Transverse colon (tissue), 4 donors: ENCODE measurements at regions not wholly inside any gene's neighbourhood (a gene's known extent, or its start where the extent isn't known, plus 50 kb on each side); places are given as distances from the start of the nearest gene placed in this dataset.

Experiments used
- POLR2A ChIP-seq: fragments of 450-650 bp; IDR thresholded peaks from one replicate; pipeline ENCODE4 v1.6.1; 2016; ENCODE audit warnings: antibody characterized with exemption, mild to moderate bottlenecking, moderate library complexity
- POLR2AphosphoS5 ChIP-seq, 3 donors: sonication (generic); formaldehyde crosslinking; IDR thresholded peaks; one replicate each; pipeline ENCODE4 v1.6.1; 2016; ENCODE audit warnings: antibody characterized with exemption in 3 of 3
- TF ChIP-seq, protein P1 (sequence below), 5 experiments: fragments of 200-600 bp in 3 of 5; fragments of 450-650 bp in 2 of 5; sonication (generic) in 3 of 5; IDR thresholded peaks; 1 replicate in 2 of 5; 2 replicates in 3 of 5; pipeline ENCODE4 v1.5.1; 2016 to 2017; ENCODE audit warnings: antibody characterized with exemption in 5 of 5, inconsistent platforms in 3 of 5, mild to moderate bottlenecking in 2 of 5, moderate library complexity in 1 of 5

GRCh38 chr5:18197734-18198133 lies 563.5 kb downstream of the TAF11L14 start:
- TF ChIP-seq, protein P1, sequence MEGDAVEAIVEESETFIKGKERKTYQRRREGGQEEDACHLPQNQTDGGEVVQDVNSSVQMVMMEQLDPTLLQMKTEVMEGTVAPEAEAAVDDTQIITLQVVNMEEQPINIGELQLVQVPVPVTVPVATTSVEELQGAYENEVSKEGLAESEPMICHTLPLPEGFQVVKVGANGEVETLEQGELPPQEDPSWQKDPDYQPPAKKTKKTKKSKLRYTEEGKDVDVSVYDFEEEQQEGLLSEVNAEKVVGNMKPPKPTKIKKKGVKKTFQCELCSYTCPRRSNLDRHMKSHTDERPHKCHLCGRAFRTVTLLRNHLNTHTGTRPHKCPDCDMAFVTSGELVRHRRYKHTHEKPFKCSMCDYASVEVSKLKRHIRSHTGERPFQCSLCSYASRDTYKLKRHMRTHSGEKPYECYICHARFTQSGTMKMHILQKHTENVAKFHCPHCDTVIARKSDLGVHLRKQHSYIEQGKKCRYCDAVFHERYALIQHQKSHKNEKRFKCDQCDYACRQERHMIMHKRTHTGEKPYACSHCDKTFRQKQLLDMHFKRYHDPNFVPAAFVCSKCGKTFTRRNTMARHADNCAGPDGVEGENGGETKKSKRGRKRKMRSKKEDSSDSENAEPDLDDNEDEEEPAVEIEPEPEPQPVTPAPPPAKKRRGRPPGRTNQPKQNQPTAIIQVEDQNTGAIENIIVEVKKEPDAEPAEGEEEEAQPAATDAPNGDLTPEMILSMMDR (IDR thresholded peaks at IDR 0.05): no peak
- TF ChIP-seq POLR2A (no peak), POLR2AphosphoS5 (IDR thresholded peaks at IDR 0.05) (no peak)
